IMR-90 (cell line): ENCODE measurements at regions not wholly inside any gene's neighbourhood (a gene's known extent, or its start where the extent isn't known, plus 50 kb on each side); places are given as distances from the start of the nearest gene placed in this dataset.

Experiments used
- ATAC-seq: fragments of 200-7000 bp; cut with Tn5 transposase; 2 replicates; pipeline ENCODE4 v1.9.1; 2020; ENCODE audit warnings: low read depth, mild to moderate bottlenecking, moderate library complexity
- BruUV-seq: library from RNA; stranded (reverse); fragments of 400-500 nt; replicated peaks from 2 replicates; lab custom pipeline; 2021; lab: Mats Ljungman, UMichigan
- CTCF ChIA-PET: fragments of 300-600 bp; formaldehyde crosslinking; extraction: SDS; loops from one replicate; lab custom pipeline; 2021; ENCODE audit warnings: antibody characterized with exemption; lab: Yijun Ruan, JAX
- POLR2A ChIA-PET: fragments of 300-600 bp; sonication (Branson Sonifier 250); formaldehyde crosslinking; loops from one replicate; lab custom pipeline; 2022; ENCODE audit warnings: antibody characterized with exemption; ENCODE audit not compliant: unreplicated experiment; lab: Charles Lee
- DNase-seq: peaks from one replicate; pipeline ENCODE4 v3.0.0; 2013
- H2AFZ ChIP-seq: replicated peaks from 2 replicates; pipeline ENCODE3; 2013; ENCODE audit warnings: low read length, mild to moderate bottlenecking; ENCODE audit not compliant: poor library complexity
- H2AK5ac ChIP-seq: 2 replicates; pipeline ENCODE4 v1.6.1; 2013; ENCODE audit warnings: low read depth, low read length, inconsistent platforms
- H2AK9ac ChIP-seq: replicated peaks from 2 replicates; pipeline ENCODE3; 2013; ENCODE audit warnings: mild to moderate bottlenecking, low read depth, low read length, moderate library complexity; ENCODE audit not compliant: poor library complexity
- H2BK120ac ChIP-seq: 2 replicates; pipeline ENCODE4 v1.6.1; 2013; ENCODE audit warnings: low read depth, low read length, inconsistent platforms
- H2BK15ac ChIP-seq: 3 replicates; pipeline ENCODE4 v1.6.1; 2013; ENCODE audit warnings: low read depth, low read length, inconsistent platforms
- H2BK20ac ChIP-seq: 2 replicates; pipeline ENCODE4 v1.6.1; 2013; ENCODE audit warnings: low read depth, mild to moderate bottlenecking, inconsistent platforms, low read length, moderate library complexity
- H2BK5ac ChIP-seq: 2 replicates; pipeline ENCODE4 v1.6.1; 2013; ENCODE audit warnings: mild to moderate bottlenecking, low read depth, low read length, inconsistent platforms; ENCODE audit not compliant: poor library complexity, severe bottlenecking
- H3K14ac ChIP-seq: replicated peaks from 2 replicates; pipeline ENCODE4 v1.6.1; 2013; ENCODE audit warnings: low read depth, low read length, inconsistent platforms
- H3K18ac ChIP-seq: 2 replicates; pipeline ENCODE4 v1.6.1; 2013; ENCODE audit warnings: low read depth, low read length, control low read depth
- H3K23ac ChIP-seq: 2 replicates; pipeline ENCODE4 v1.6.1; 2013; ENCODE audit warnings: low read depth, low read length, inconsistent platforms
- H3K27ac ChIP-seq: 2 replicates; pipeline ENCODE4 v1.5.1; 2013; ENCODE audit warnings: mild to moderate bottlenecking, control low read depth, low read length; ENCODE audit not compliant: insufficient read depth
- H3K27me3 ChIP-seq: 2 replicates; pipeline ENCODE4 v1.6.1; 2013; ENCODE audit warnings: low read length; ENCODE audit not compliant: control insufficient read depth, insufficient read depth
- H3K36me3 ChIP-seq: 2 replicates; pipeline ENCODE4 v1.6.1; 2013; ENCODE audit warnings: low read length, mixed read lengths; ENCODE audit not compliant: control insufficient read depth, insufficient read depth
- H3K4ac ChIP-seq: 2 replicates; pipeline ENCODE4 v1.6.1; 2013; ENCODE audit warnings: low read depth, low read length, inconsistent platforms
- H3K4me1 ChIP-seq: 2 replicates; pipeline ENCODE4 v1.6.1; 2013; ENCODE audit warnings: low read length, mixed read lengths; ENCODE audit not compliant: control insufficient read depth, insufficient read depth
- H3K4me2 ChIP-seq: 2 replicates; pipeline ENCODE4 v1.6.1; 2013; ENCODE audit warnings: low read depth, mild to moderate bottlenecking, control low read depth, low read length, moderate library complexity
- H3K4me3 ChIP-seq: 2 replicates; pipeline ENCODE4 v1.5.1; 2013; ENCODE audit warnings: low read depth, mild to moderate bottlenecking, control low read depth, low read length, moderate library complexity; ENCODE audit not compliant: insufficient read depth
- H3K56ac ChIP-seq: 2 replicates; pipeline ENCODE4 v1.6.1; 2013; ENCODE audit warnings: low read length, inconsistent platforms; ENCODE audit not compliant: insufficient read depth; ENCODE audit errors: extremely low read depth
- H3K79me1 ChIP-seq, 2 experiments: 2 replicates each; pipeline ENCODE4 v1.6.1; 2013; ENCODE audit warnings: low read length in 2 of 2, inconsistent platforms in 1 of 2, low read depth in 1 of 2
- H3K9ac ChIP-seq: 2 replicates; pipeline ENCODE4 v1.6.1; 2013; ENCODE audit warnings: low read depth, low read length, control low read depth
- H3K9me1 ChIP-seq: 2 replicates; pipeline ENCODE4 v1.6.1; 2013; ENCODE audit warnings: low read length, inconsistent platforms; ENCODE audit not compliant: insufficient read depth
- H3K9me3 ChIP-seq: 2 replicates; pipeline ENCODE4 v1.6.1; 2013; ENCODE audit warnings: low read length; ENCODE audit not compliant: control insufficient read depth, insufficient read depth
- H4K20me1 ChIP-seq: 2 replicates; pipeline ENCODE4 v1.6.1; 2013; ENCODE audit warnings: low read length, inconsistent platforms; ENCODE audit not compliant: insufficient read depth
- H4K5ac ChIP-seq: 2 replicates; pipeline ENCODE4 v1.6.1; 2013; ENCODE audit warnings: mild to moderate bottlenecking, low read depth, low read length, control low read depth
- H4K8ac ChIP-seq, 2 experiments: 2 replicates each; pipeline ENCODE4 v1.6.1; 2013; ENCODE audit warnings: low read depth in 2 of 2, low read length in 2 of 2, control low read depth in 1 of 2, inconsistent platforms in 1 of 2
- H4K91ac ChIP-seq: 2 replicates; pipeline ENCODE4 v1.6.1; 2013; ENCODE audit warnings: low read depth, low read length, inconsistent platforms; ENCODE audit not compliant: insufficient read depth
- BHLHE40 ChIP-seq: fragments of 150-350 bp; IDR thresholded peaks from 2 replicates; pipeline ENCODE4 v1.6.1; 2016; ENCODE audit warnings: mild to moderate bottlenecking, low read depth, low read length
- FOS ChIP-seq: fragments of 150-350 bp; IDR thresholded peaks from 2 replicates; pipeline ENCODE4 v1.6.1; 2016; ENCODE audit warnings: low read depth, low read length
- MAZ ChIP-seq: IDR thresholded peaks from 2 replicates; pipeline ENCODE4 v1.6.1; 2012; ENCODE audit warnings: low read depth, mild to moderate bottlenecking, low read length, improper control_type of control experiment, moderate library complexity, borderline replicate concordance
- MXI1 ChIP-seq: IDR thresholded peaks from 2 replicates; pipeline ENCODE4 v1.6.1; 2012; ENCODE audit warnings: low read depth, mild to moderate bottlenecking, low read length, moderate library complexity, borderline replicate concordance
- POLR2A ChIP-seq: IDR thresholded peaks from 2 replicates; pipeline ENCODE4 v1.6.1; 2012; ENCODE audit warnings: mild to moderate bottlenecking, low read depth, low read length
- RCOR1 ChIP-seq: IDR thresholded peaks from 2 replicates; pipeline ENCODE4 v1.6.1; 2012; ENCODE audit warnings: mild to moderate bottlenecking, low read length, improper control_type of control experiment; ENCODE audit not compliant: insufficient replicate concordance
- SMC3 ChIP-seq: fragments of 150-350 bp; IDR thresholded peaks from 2 replicates; pipeline ENCODE4 v1.6.1; 2016; ENCODE audit warnings: low read depth, mild to moderate bottlenecking, antibody characterized with exemption, low read length, moderate library complexity
- WGBS, 2 experiments: methylation state at CpG; one replicate each; pipeline versions ENCODE4 v1.1.5 to v1.1.7; 2013; ENCODE audit warnings: missing lambda C conversion rate in 2 of 2; ENCODE audit not compliant: insufficient read length in 1 of 2; ENCODE audit errors: extremely low coverage in 2 of 2; 5-methylcytosine and 5-hydroxymethylcytosine counted together
- dilution Hi-C: fragments of 300-500 bp; cut with HindIII; formaldehyde crosslinking; loops from one replicate; pipeline ENCODE4 v1.14.3; 2018; ENCODE audit warnings: low sequenced_read_pairs; ENCODE audit not compliant: unreplicated experiment
- in situ Hi-C: fragments of 300-500 bp; cut with MboI; formaldehyde crosslinking; loops from 3 replicates; pipeline ENCODE4 v1.14.3; 2019; ENCODE audit warnings: low sequenced_read_pairs, inconsistent platforms, mixed read lengths
- intact Hi-C: fragments of 100-400 bp; cut with micrococcal nuclease; formaldehyde crosslinking; loops from 2 replicates; pipeline ENCODE4 v1.10.0; 2022
- TF ChIP-seq, protein P1 (sequence below): fragments of 150-350 bp; IDR thresholded peaks from 2 replicates; pipeline ENCODE4 v1.6.1; 2016; ENCODE audit warnings: low read depth, mild to moderate bottlenecking, low read length, moderate library complexity, borderline replicate concordance
- TF ChIP-seq, protein P2 (sequence below): fragments of 150-350 bp; IDR thresholded peaks from 2 replicates; pipeline ENCODE4 v1.6.1; 2017; ENCODE audit warnings: mild to moderate bottlenecking, antibody characterized with exemption, low read length, low read depth
- TF ChIP-seq, protein P3 (sequence below): conservative IDR thresholded peaks from 2 replicates; pipeline ENCODE4 v1.5.1; 2012; ENCODE audit warnings: mild to moderate bottlenecking, low read depth, low read length, improper control_type of control experiment

DNA sequence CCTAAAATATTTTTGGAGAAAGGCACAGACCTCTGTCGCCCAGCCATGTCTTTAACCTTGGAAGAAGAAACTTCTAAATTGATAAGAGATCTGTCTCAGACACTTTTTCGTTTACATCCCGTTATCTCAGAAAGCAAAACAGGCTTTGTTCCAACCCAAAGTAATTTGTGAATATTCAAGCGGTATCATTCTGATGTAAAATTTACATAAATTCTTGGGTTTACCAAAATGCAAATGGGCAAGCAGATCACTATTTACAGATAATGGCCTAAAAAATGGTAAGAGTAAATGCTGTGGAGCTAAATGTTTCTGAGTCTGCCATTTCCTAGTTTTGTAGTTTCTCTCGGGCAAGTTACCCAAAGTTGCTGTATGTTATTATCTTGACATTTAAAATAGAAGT lies 101.9 kb upstream of the VPREB1 start:
- POLR2A ChIA-PET, result interaction anchor here (1.0 kb wide), 1 partner anchor 104 kb away, joined by 3 read pairs; no protein-coding TSS in a partner anchor
- intact Hi-C loops, result no loop called here
- H2BK5ac ChIP-seq, result no peak overlapping the region

More for the DNA sequence above, 101.9 kb upstream of the VPREB1 start:
- Histone ChIP-seq H3K79me1 (no peaks in the 10 kb centered on the region), H3K14ac (no peak overlapping the region), H4K8ac (no peak overlapping the region), H3K27ac (no peak overlapping the region), H3K4me3 (no peak overlapping the region), H2AK5ac (no peak overlapping the region), H4K5ac (no peak overlapping the region), H4K20me1 (no peaks in the 10 kb centered on the region), H2AK9ac (no peak overlapping the region), H3K9me1 (no peaks in the 10 kb centered on the region), H2BK120ac (no peak overlapping the region), H2AFZ (no peak overlapping the region), H3K4ac (no peak overlapping the region), H2BK20ac (no peak overlapping the region), H3K4me1 (no peaks in the 10 kb centered on the region), H3K18ac (no peak overlapping the region), H3K9me3 (no peaks in the 10 kb centered on the region), H3K4me2 (no peak overlapping the region), H3K23ac (no peak overlapping the region), H3K27me3 (peaks cover 39% of the 10 kb centered on the region), H4K91ac (no peak overlapping the region), H3K56ac (no peak overlapping the region), H2BK15ac (no peak overlapping the region), H3K36me3 (no peaks in the 10 kb centered on the region), H3K9ac (no peak overlapping the region)
- no peak for ATAC-seq
- DNase-seq, result no peak
- CTCF ChIA-PET, result interaction anchor here (1.0 kb wide), 1 partner anchor 12 kb away, joined by 3 read pairs; no protein-coding TSS in a partner anchor
- WGBS, 2 experiments, result no CpG with 5 or more reads among the region's 5 CpGs
- dilution Hi-C loops (no loop called here), in situ Hi-C loops (no loop called here)
- no TSS peak for BruUV-seq
- TF ChIP-seq BHLHE40, result no peak
- TF ChIP-seq, protein P1, sequence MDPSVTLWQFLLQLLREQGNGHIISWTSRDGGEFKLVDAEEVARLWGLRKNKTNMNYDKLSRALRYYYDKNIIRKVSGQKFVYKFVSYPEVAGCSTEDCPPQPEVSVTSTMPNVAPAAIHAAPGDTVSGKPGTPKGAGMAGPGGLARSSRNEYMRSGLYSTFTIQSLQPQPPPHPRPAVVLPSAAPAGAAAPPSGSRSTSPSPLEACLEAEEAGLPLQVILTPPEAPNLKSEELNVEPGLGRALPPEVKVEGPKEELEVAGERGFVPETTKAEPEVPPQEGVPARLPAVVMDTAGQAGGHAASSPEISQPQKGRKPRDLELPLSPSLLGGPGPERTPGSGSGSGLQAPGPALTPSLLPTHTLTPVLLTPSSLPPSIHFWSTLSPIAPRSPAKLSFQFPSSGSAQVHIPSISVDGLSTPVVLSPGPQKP, result no peak
- TF ChIP-seq, protein P2, sequence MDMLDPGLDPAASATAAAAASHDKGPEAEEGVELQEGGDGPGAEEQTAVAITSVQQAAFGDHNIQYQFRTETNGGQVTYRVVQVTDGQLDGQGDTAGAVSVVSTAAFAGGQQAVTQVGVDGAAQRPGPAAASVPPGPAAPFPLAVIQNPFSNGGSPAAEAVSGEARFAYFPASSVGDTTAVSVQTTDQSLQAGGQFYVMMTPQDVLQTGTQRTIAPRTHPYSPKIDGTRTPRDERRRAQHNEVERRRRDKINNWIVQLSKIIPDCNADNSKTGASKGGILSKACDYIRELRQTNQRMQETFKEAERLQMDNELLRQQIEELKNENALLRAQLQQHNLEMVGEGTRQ, result no peak
- TF ChIP-seq MAZ, result no peak
- no peak for TF ChIP-seq POLR2A
- no peak for TF ChIP-seq FOS
- TF ChIP-seq, protein P3, sequence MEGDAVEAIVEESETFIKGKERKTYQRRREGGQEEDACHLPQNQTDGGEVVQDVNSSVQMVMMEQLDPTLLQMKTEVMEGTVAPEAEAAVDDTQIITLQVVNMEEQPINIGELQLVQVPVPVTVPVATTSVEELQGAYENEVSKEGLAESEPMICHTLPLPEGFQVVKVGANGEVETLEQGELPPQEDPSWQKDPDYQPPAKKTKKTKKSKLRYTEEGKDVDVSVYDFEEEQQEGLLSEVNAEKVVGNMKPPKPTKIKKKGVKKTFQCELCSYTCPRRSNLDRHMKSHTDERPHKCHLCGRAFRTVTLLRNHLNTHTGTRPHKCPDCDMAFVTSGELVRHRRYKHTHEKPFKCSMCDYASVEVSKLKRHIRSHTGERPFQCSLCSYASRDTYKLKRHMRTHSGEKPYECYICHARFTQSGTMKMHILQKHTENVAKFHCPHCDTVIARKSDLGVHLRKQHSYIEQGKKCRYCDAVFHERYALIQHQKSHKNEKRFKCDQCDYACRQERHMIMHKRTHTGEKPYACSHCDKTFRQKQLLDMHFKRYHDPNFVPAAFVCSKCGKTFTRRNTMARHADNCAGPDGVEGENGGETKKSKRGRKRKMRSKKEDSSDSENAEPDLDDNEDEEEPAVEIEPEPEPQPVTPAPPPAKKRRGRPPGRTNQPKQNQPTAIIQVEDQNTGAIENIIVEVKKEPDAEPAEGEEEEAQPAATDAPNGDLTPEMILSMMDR, result no peak
- no peak for TF ChIP-seq MXI1
- no peak for TF ChIP-seq RCOR1
- no peak for TF ChIP-seq SMC3
